AG04450 (cell line): ENCODE measurements at regions not wholly inside any gene's neighbourhood (a gene's known extent, or its start where the extent isn't known, plus 50 kb on each side); places are given as distances from the start of the nearest gene placed in this dataset.

ENCODE experiments used
- CTCF ChIA-PET: fragments of 300-600, 350-600 bp; formaldehyde crosslinking; extraction: SDS; loops from one replicate; lab custom pipeline; 2022; ENCODE audit warnings: antibody characterized with exemption, inconsistent platforms; lab: Charles Lee
- POLR2A ChIA-PET: fragments of 350-600 bp; formaldehyde crosslinking; extraction: SDS; loops from one replicate; lab custom pipeline; 2021; ENCODE audit warnings: antibody characterized with exemption, inconsistent platforms; lab: Yijun Ruan, JAX
- DNase-seq: peaks from one replicate; pipeline ENCODE4 v3.0.0-alpha.2; 2011; ENCODE audit warnings: low read depth, low spot score
- H3K27ac ChIP-seq: one replicate; pipeline ENCODE4 v1.5.1; 2012; ENCODE audit warnings: low read depth, low read length, control low read depth
- H3K27me3 ChIP-seq: one replicate; pipeline ENCODE4 v1.6.0; 2012; ENCODE audit warnings: low read length; ENCODE audit not compliant: control insufficient read depth, insufficient read depth
- H3K4me3 ChIP-seq: 2 replicates; pipeline ENCODE4 v1.5.1; 2011; ENCODE audit warnings: mild to moderate bottlenecking, low read depth, low read length, control low read depth
- H3K9me3 ChIP-seq: 2 replicates; pipeline ENCODE4 v1.5.1; 2012; ENCODE audit warnings: low read length; ENCODE audit not compliant: control insufficient read depth, insufficient read depth
- TF ChIP-seq, protein P1 (sequence below): IDR thresholded peaks from 2 replicates; pipeline ENCODE4 v1.5.1; 2011; ENCODE audit warnings: low read depth, low read length, control low read depth, inconsistent platforms

DNA sequence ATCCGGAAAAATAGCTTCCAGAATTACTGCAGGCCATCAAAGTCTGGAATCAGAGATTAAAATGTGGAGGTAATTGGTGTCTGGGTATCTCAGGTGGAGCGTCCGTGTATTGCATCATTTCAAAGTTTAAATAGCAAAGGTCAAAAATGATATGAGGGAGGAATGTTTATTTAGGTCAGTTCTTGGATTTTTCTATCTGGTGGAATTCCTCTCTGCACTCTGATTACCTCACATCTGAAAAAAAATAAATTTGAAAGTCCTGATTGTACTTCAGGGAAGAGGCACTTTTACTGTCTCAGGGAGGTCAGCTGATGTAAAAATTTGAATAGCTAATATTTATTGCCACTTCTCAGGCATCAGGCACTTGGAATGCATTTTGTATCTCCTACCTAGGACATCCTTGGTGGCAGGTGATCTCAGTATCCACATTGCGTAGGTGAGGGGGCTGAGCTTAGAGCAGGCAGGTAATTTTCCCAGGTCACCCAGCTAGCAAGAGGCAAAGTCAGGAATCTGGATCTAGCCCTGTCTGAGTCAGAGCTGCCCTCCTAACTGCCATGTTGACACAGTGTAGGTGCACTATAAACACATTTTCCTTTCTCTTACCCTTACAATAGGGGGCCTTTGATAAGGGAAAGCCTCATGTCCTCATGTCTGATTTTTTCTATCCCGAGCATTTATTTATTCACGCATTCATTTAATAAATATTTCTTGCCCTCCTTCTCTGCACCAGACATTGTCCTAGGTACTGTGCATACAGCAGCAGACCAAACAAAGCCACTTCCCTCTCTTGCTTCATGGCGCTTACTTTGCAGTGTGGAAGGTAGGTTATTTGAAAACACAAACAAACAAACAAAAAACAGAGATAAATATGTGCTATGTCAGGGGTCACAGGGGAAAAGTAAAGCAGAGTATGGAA lies 454.3 kb downstream of the HAPSTR1 start:
- CTCF ChIA-PET: no interaction called here
- DNase-seq: no peak
- Histone ChIP-seq H3K27me3 (no peaks in the 10 kb centered on the region), H3K4me3 (no peak overlapping the region), H3K27ac (no peak overlapping the region), H3K9me3 (peaks cover 48% of the 10 kb centered on the region)
- TF ChIP-seq, protein P1, sequence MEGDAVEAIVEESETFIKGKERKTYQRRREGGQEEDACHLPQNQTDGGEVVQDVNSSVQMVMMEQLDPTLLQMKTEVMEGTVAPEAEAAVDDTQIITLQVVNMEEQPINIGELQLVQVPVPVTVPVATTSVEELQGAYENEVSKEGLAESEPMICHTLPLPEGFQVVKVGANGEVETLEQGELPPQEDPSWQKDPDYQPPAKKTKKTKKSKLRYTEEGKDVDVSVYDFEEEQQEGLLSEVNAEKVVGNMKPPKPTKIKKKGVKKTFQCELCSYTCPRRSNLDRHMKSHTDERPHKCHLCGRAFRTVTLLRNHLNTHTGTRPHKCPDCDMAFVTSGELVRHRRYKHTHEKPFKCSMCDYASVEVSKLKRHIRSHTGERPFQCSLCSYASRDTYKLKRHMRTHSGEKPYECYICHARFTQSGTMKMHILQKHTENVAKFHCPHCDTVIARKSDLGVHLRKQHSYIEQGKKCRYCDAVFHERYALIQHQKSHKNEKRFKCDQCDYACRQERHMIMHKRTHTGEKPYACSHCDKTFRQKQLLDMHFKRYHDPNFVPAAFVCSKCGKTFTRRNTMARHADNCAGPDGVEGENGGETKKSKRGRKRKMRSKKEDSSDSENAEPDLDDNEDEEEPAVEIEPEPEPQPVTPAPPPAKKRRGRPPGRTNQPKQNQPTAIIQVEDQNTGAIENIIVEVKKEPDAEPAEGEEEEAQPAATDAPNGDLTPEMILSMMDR: no peak
- POLR2A ChIA-PET: no interaction called here

DNA sequence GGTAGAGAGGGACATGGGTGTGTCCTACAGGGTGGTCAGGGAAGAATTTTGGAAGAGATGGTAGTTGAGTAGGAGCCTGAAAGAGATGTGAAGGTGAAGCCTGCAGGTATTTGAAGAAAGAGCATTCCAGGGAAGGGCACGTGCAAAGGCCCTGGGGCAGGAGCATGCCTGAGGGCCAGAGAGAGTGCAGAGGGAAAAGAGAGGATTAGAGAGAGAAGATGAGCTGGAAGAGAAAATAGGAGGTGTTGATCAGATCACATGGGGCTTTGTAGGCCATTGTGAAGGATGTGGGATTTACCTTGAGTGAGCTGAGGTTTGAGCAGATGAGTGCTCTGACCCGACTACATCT lies 455.0 kb downstream of the HAPSTR1 start:
- no peak for DNase-seq
- H3K27ac ChIP-seq: no peak overlapping the region
- H3K9me3 ChIP-seq: peaks cover 46% of the 10 kb centered on the region
- no peaks in the 10 kb centered on the region for H3K27me3 ChIP-seq
- CTCF ChIA-PET: no interaction called here
- TF ChIP-seq, protein P1: no peak
- POLR2A ChIA-PET: no interaction called here
- no peak overlapping the region for H3K4me3 ChIP-seq

DNA sequence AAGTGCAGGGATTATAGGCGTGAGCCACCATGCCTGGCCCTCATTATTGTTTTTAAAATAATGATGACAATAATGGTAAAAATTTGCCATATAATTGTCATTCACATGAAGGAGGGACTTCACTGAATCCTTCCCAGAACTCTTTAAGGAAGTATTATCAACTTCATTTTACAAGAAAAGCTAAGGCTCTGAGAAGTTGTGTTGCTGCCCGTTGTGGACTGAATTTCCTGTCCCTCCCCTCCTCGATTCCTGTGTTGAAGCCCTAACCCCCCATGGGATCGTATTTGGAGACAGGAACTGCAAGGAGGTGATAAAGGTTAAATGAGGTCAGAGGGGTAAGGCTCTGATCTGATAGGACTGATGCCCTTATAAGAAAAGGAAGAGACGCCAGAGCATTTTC lies 458.0 kb downstream of the HAPSTR1 start:
- no peak overlapping the region for H3K27ac ChIP-seq
- TF ChIP-seq, protein P1: no peak
- H3K4me3 ChIP-seq: no peak overlapping the region
- H3K9me3 ChIP-seq: peaks cover 37% of the 10 kb centered on the region; the same call in 1 of the 2 replicates
- DNase-seq: no peak
- H3K27me3 ChIP-seq: no peaks in the 10 kb centered on the region
- POLR2A ChIA-PET: no interaction called here
- CTCF ChIA-PET: no interaction called here

DNA sequence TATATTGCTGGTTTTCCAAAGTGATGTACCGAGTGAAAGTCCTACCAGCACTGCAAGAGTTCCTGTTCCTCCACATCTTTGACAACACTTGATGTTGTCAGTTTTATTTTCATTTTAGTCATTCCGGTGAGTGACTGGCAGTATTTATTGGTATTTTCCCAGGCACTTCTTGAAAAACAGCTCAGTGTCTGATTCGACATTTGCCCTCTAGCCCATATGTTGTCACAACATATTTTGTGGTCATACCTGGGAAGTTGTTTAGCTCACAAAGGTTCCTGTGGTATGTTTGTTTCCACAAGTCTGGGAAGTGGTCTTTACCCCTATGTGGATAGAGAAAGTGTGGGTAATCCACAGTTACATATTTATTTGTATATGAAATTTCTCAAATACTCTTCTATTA lies 463.6 kb downstream of the HAPSTR1 start:
- TF ChIP-seq, protein P1: no peak
- Histone ChIP-seq H3K27ac (no peak overlapping the region), H3K9me3 (peaks cover 27% of the 10 kb centered on the region), H3K4me3 (no peak overlapping the region), H3K27me3 (no peaks in the 10 kb centered on the region)
- ChIA-PET POLR2A (no interaction called here), CTCF (no interaction called here)
- DNase-seq: no peak

DNA sequence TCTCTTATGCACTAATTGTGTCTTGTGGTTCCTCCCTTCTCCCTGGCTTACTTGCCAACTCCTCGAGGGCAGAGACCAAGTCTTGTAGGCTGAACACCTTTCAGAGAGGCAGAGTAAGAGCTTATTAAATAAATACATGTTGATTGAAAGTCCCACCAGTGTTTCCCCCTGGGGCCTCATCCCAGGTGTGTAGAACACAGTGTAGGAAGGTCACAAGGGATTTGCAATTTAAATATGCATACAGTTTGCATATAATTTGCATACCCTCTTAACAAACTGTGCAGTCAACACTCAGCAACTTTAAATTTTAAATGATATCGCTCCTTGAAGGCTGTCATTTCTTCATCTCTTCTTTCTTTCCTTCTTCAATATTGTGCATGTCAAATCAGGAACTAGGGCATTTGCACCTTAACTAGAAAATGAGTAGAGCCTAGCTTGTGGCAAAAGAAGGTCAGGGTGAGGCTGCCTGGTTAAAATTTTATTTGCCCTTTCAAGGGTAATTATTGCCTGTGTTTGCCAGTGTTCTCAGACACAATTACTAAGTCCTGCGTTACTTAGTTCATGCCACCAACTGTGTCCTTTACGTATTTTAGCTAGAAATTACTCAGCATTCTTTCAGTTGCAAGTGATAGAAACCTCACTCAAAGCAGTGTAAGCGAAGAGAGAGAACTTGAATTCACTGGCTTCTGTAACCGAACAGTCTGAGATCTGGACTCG lies 465.7 kb downstream of the HAPSTR1 start:
- CTCF ChIA-PET: no interaction called here
- TF ChIP-seq, protein P1: no peak
- POLR2A ChIA-PET: no interaction called here
- Histone ChIP-seq H3K27ac (no peak overlapping the region), H3K9me3 (peaks cover 31% of the 10 kb centered on the region), H3K27me3 (no peaks in the 10 kb centered on the region), H3K4me3 (no peak overlapping the region)
- DNase-seq: no peak
